Immature natural killer cell (primary cell): ENCODE measurements at regions not wholly inside any gene's neighbourhood (a gene's known extent, or its start where the extent isn't known, plus 50 kb on each side); places are given as distances from the start of the nearest gene placed in this dataset.
"Not testable (repeated sequence)": the region's sequence is repeated elsewhere in the genome, so short reads cannot be mapped to it uniquely, and the experiment has no call there.

Experiments
- DNase-seq, 3 donors: peaks; one replicate each; pipeline ENCODE4 v3.0.0; 2022; ENCODE audit warnings: mixed read lengths in 1 of 3
- H3K27ac Mint-ChIP-seq, 6 donors: one replicate each; pipeline ENCODE4 v1.8.0; 2020; ENCODE audit warnings: mixed read lengths in 6 of 6, mild to moderate bottlenecking in 5 of 6, inconsistent platforms in 4 of 6, moderate library complexity in 3 of 6
- H3K27me3 Mint-ChIP-seq, 3 donors: one replicate each; pipeline ENCODE4 v1.8.0; 2020 to 2021; ENCODE audit warnings: low read depth in 3 of 3, mild to moderate bottlenecking in 3 of 3, mixed read lengths in 3 of 3, moderate library complexity in 3 of 3, inconsistent platforms in 1 of 3
- H3K36me3 Mint-ChIP-seq, 3 donors: one replicate each; pipeline ENCODE4 v1.8.0; 2020; ENCODE audit warnings: mixed read lengths in 3 of 3, inconsistent platforms in 2 of 3, mild to moderate bottlenecking in 2 of 3
- H3K4me1 Mint-ChIP-seq, 2 donors: one replicate each; pipeline ENCODE4 v1.8.0; 2020; ENCODE audit warnings: inconsistent platforms in 2 of 2, mild to moderate bottlenecking in 2 of 2, mixed read lengths in 2 of 2, moderate library complexity in 1 of 2
- H3K4me3 Mint-ChIP-seq, 5 donors: one replicate each; pipeline ENCODE4 v1.8.0; 2020; ENCODE audit warnings: mild to moderate bottlenecking in 5 of 5, mixed read lengths in 5 of 5, inconsistent platforms in 3 of 5, moderate library complexity in 3 of 5
- H3K9me3 Mint-ChIP-seq, 6 donors: one replicate each; pipeline ENCODE4 v1.8.0; 2020; ENCODE audit warnings: mild to moderate bottlenecking in 6 of 6, mixed read lengths in 6 of 6, inconsistent platforms in 4 of 6, moderate library complexity in 3 of 6

- not testable (repeated sequence) for H3K4me3 Mint-ChIP-seq, H3K4me1 Mint-ChIP-seq, H3K27ac Mint-ChIP-seq, H3K9me3 Mint-ChIP-seq, H3K36me3 Mint-ChIP-seq, DNase-seq, H3K27me3 Mint-ChIP-seq
These were observed 151.8 kb downstream of the NPIPA7 start for GRCh38 chr16:16530744-16531143.

GRCh38 chr16:16535565-16535964 is 156.6 kb downstream of the NPIPA7 start:
- not testable (repeated sequence) for DNase-seq, H3K4me1 Mint-ChIP-seq, H3K36me3 Mint-ChIP-seq, H3K27me3 Mint-ChIP-seq, H3K27ac Mint-ChIP-seq, H3K4me3 Mint-ChIP-seq, H3K9me3 Mint-ChIP-seq

- not testable (repeated sequence) for DNase-seq, H3K36me3 Mint-ChIP-seq, H3K9me3 Mint-ChIP-seq, H3K4me1 Mint-ChIP-seq, H3K27me3 Mint-ChIP-seq, H3K4me3 Mint-ChIP-seq, H3K27ac Mint-ChIP-seq
These were observed 157.2 kb downstream of the NPIPA7 start for GRCh38 chr16:16536151-16536550.

- not testable (repeated sequence) for H3K27ac Mint-ChIP-seq, H3K9me3 Mint-ChIP-seq, H3K4me3 Mint-ChIP-seq, H3K4me1 Mint-ChIP-seq, H3K27me3 Mint-ChIP-seq, DNase-seq, H3K36me3 Mint-ChIP-seq
These were observed 170.8 kb downstream of the NPIPA7 start for GRCh38 chr16:16549710-16550109.

GRCh38 chr16:16550824-16551223 is 171.9 kb downstream of the NPIPA7 start:
- H3K27ac Mint-ChIP-seq, H3K4me1 Mint-ChIP-seq, H3K27me3 Mint-ChIP-seq, DNase-seq, H3K4me3 Mint-ChIP-seq, H3K9me3 Mint-ChIP-seq, H3K36me3 Mint-ChIP-seq: not testable (repeated sequence)

- H3K27me3 Mint-ChIP-seq, DNase-seq, H3K4me1 Mint-ChIP-seq, H3K27ac Mint-ChIP-seq, H3K4me3 Mint-ChIP-seq, H3K36me3 Mint-ChIP-seq, H3K9me3 Mint-ChIP-seq: not testable (repeated sequence)
These were observed 173.9 kb downstream of the NPIPA7 start for GRCh38 chr16:16552819-16553340.

GRCh38 chr16:16559179-16559740 is 180.3 kb downstream of the NPIPA7 start:
- not testable (repeated sequence) for DNase-seq, H3K9me3 Mint-ChIP-seq, H3K4me1 Mint-ChIP-seq, H3K36me3 Mint-ChIP-seq, H3K4me3 Mint-ChIP-seq, H3K27me3 Mint-ChIP-seq, H3K27ac Mint-ChIP-seq

- not testable (repeated sequence) for DNase-seq, H3K27me3 Mint-ChIP-seq, H3K4me1 Mint-ChIP-seq, H3K4me3 Mint-ChIP-seq, H3K9me3 Mint-ChIP-seq, H3K36me3 Mint-ChIP-seq, H3K27ac Mint-ChIP-seq
These were observed 182.6 kb downstream of the NPIPA7 start for GRCh38 chr16:16561532-16561931.

- H3K4me3 Mint-ChIP-seq, H3K27me3 Mint-ChIP-seq, H3K36me3 Mint-ChIP-seq, H3K27ac Mint-ChIP-seq, H3K9me3 Mint-ChIP-seq, H3K4me1 Mint-ChIP-seq, DNase-seq: not testable (repeated sequence)
These were observed 185.0 kb downstream of the NPIPA7 start for GRCh38 chr16:16563962-16564361.

GRCh38 chr16:16565326-16565725 is 186.4 kb downstream of the NPIPA7 start:
- not testable (repeated sequence) for H3K27me3 Mint-ChIP-seq, H3K36me3 Mint-ChIP-seq, H3K4me3 Mint-ChIP-seq, H3K4me1 Mint-ChIP-seq, DNase-seq, H3K9me3 Mint-ChIP-seq, H3K27ac Mint-ChIP-seq

GRCh38 chr16:16570055-16570454 is 191.1 kb downstream of the NPIPA7 start:
- H3K4me1 Mint-ChIP-seq, H3K36me3 Mint-ChIP-seq, H3K27ac Mint-ChIP-seq, H3K9me3 Mint-ChIP-seq, H3K4me3 Mint-ChIP-seq, H3K27me3 Mint-ChIP-seq, DNase-seq: not testable (repeated sequence)

GRCh38 chr16:16570874-16571273 is 191.9 kb downstream of the NPIPA7 start:
- not testable (repeated sequence) for H3K4me1 Mint-ChIP-seq, H3K36me3 Mint-ChIP-seq

GRCh38 chr16:16572130-16572774 is 193.3 kb downstream of the NPIPA7 start:
- not testable (repeated sequence) for H3K4me1 Mint-ChIP-seq, DNase-seq, H3K9me3 Mint-ChIP-seq, H3K4me3 Mint-ChIP-seq, H3K27me3 Mint-ChIP-seq, H3K27ac Mint-ChIP-seq, H3K36me3 Mint-ChIP-seq

More at GRCh38 chr16:16570874-16571273, 191.9 kb downstream of the NPIPA7 start:
- not testable (repeated sequence) for H3K27me3 Mint-ChIP-seq, DNase-seq, H3K4me3 Mint-ChIP-seq, H3K27ac Mint-ChIP-seq, H3K9me3 Mint-ChIP-seq

GRCh38 chr16:16577062-16577461 is 198.1 kb downstream of the NPIPA7 start:
- not testable (repeated sequence) for H3K27me3 Mint-ChIP-seq

GRCh38 chr16:16578701-16579100 is 199.8 kb downstream of the NPIPA7 start:
- Mint-ChIP-seq H3K4me3 (no peak overlapping the region), H3K27ac (no peak overlapping the region), H3K4me1 (no peaks in the 10 kb centered on the region), H3K36me3 (no peaks in the 10 kb centered on the region), H3K9me3 (peaks cover 0 to 3% (median 0%) of the 10 kb centered on the region in 6 donors), H3K27me3 (peaks cover 0 to 2% (median 1%) of the 10 kb centered on the region in 3 donors)
- DNase-seq: no peak

More at GRCh38 chr16:16577062-16577461, 198.1 kb downstream of the NPIPA7 start:
- H3K9me3 Mint-ChIP-seq, H3K4me3 Mint-ChIP-seq, H3K36me3 Mint-ChIP-seq, DNase-seq, H3K27ac Mint-ChIP-seq, H3K4me1 Mint-ChIP-seq: not testable (repeated sequence)
